ENCODE measurements at regions not wholly inside any gene's neighbourhood (a gene's known extent, or its start where the extent isn't known, plus 50 kb on each side); places are given as distances from the start of the nearest gene placed in this dataset. TPM values are rescaled to one million over a fixed set of nuclear protein-coding genes. Genes with fewer than 3 reads are reported as not detected.

DNA sequence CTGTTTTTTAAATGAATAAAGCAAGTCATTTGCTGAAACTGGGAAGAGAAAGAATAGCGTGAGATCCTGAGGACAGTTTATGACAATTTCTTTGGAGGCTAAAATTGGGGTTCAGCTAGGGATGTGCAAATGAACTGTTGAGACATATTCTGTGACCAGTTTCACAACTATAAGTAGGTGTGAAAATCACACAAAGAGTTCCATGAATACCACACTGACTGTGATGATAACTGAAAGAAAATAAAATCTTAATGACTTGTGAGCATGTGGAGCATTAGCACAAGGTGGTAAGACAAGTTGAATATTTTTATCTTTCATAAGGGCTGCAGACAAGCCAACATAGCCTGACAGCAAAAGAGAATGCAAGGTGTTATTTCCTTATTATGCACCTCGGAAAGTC, 61.1 kb upstream of the PDGFD start:
- TF ChIP-seq, protein P1, sequence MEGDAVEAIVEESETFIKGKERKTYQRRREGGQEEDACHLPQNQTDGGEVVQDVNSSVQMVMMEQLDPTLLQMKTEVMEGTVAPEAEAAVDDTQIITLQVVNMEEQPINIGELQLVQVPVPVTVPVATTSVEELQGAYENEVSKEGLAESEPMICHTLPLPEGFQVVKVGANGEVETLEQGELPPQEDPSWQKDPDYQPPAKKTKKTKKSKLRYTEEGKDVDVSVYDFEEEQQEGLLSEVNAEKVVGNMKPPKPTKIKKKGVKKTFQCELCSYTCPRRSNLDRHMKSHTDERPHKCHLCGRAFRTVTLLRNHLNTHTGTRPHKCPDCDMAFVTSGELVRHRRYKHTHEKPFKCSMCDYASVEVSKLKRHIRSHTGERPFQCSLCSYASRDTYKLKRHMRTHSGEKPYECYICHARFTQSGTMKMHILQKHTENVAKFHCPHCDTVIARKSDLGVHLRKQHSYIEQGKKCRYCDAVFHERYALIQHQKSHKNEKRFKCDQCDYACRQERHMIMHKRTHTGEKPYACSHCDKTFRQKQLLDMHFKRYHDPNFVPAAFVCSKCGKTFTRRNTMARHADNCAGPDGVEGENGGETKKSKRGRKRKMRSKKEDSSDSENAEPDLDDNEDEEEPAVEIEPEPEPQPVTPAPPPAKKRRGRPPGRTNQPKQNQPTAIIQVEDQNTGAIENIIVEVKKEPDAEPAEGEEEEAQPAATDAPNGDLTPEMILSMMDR (IDR thresholded peaks at IDR 0.05), result no peak
- no peaks in the 10 kb centered on the region for H3K9me3 ChIP-seq
- H3K36me3 ChIP-seq (ENCODE audit: low read depth), result no peaks in the 10 kb centered on the region
- H3K4me1 ChIP-seq (ENCODE audit: low read depth), result no peaks in the 10 kb centered on the region
- DNase-seq, result no peak
- H3K4me3 ChIP-seq, result no peak overlapping the region
- no peak for ATAC-seq
- intact Hi-C loops (cut with DNase I, micrococcal nuclease), result no loop called here

- DNase-seq (no peak), ATAC-seq (no peak)
- TF ChIP-seq, protein P1 (IDR thresholded peaks at IDR 0.05), result no peak
- Histone ChIP-seq H3K36me3 (ENCODE audit: low read depth) (no peaks in the 10 kb centered on the region), H3K4me1 (ENCODE audit: low read depth) (no peaks in the 10 kb centered on the region), H3K4me3 (no peak overlapping the region), H3K9me3 (no peaks in the 10 kb centered on the region)
- intact Hi-C loops (cut with DNase I, micrococcal nuclease), result no loop called here
These were observed 58.5 kb upstream of the PDGFD start for GRCh38 chr11:104222464-104222863.

GRCh38 chr11:104221455-104221854, 57.5 kb upstream of the PDGFD start:
- ATAC-seq (no peak), DNase-seq (no peak)
- H3K4me3 ChIP-seq, result no peak overlapping the region
- H3K9me3 ChIP-seq, result no peaks in the 10 kb centered on the region
- H3K4me1 ChIP-seq (ENCODE audit: low read depth), result no peaks in the 10 kb centered on the region
- intact Hi-C loops (cut with DNase I, micrococcal nuclease), result no loop called here
- TF ChIP-seq, protein P1 (IDR thresholded peaks at IDR 0.05), result no peak
- no peaks in the 10 kb centered on the region for H3K36me3 ChIP-seq (ENCODE audit: low read depth)

DNA sequence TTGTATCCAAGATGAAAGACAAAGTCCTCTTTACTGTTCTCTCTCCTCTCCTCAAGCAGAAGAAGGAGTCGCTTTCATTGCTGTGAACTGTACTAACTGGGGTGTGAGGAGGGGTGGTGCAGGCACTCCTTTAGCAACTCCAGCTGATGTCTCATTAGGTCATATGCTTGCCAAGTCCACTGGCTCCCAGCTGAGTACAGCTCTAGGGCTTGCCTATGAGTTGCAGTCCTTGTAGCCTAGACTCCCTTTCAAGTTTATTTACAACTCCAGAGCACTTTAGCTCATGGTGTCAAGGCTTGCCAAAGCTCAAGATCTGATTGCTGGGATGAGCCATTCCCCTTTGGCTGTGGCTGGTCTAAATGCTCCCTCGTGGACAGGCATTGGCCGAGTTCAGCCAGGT, 55.1 kb upstream of the PDGFD start:
- no peak overlapping the region for H3K4me3 ChIP-seq
- ATAC-seq (peak; percentile 34), DNase-seq (peak in 1 of 3 donors; percentile 2)
- TF ChIP-seq, protein P1 (IDR thresholded peaks at IDR 0.05), result no peak
- H3K4me1 ChIP-seq (ENCODE audit: low read depth), result no peaks in the 10 kb centered on the region
- intact Hi-C loops (cut with DNase I, micrococcal nuclease), result no loop called here
- H3K9me3 ChIP-seq, result no peaks in the 10 kb centered on the region
- H3K36me3 ChIP-seq (ENCODE audit: low read depth), result no peaks in the 10 kb centered on the region

GRCh38 chr11:104214517-104214916, 50.6 kb upstream of the PDGFD start:
- intact Hi-C loops (cut with DNase I, micrococcal nuclease), result no loop called here
- H3K9me3 ChIP-seq, result no peaks in the 10 kb centered on the region
- TF ChIP-seq, protein P1 (IDR thresholded peaks at IDR 0.05), result no peak
- no peaks in the 10 kb centered on the region for H3K36me3 ChIP-seq (ENCODE audit: low read depth)
- DNase-seq (no peak), ATAC-seq (no peak)
- H3K4me3 ChIP-seq, result no peak overlapping the region
- H3K4me1 ChIP-seq (ENCODE audit: low read depth), result no peaks in the 10 kb centered on the region

Small RNA genes lying in the stretch of these regions (microRNA-seq; reads per million reads assigned to microRNA genes)
- gene MIR7641-1, result not detected

Data from mucosa of descending colon (tissue), 3 donors.